Mesenchymal stem cell (in vitro differentiated cells and primary cell): ENCODE measurements at regions not wholly inside any gene's neighbourhood (a gene's known extent, or its start where the extent isn't known, plus 50 kb on each side); places are given as distances from the start of the nearest gene placed in this dataset.

Experiments used
- DNase-seq: peaks from one replicate; pipeline ENCODE4 v3.0.0-alpha.2; 2013
- H2AFZ ChIP-seq: one replicate; pipeline ENCODE4 v1.6.1; 2013; ENCODE audit warnings: low read depth, mild to moderate bottlenecking, control low read depth, inconsistent platforms, low read length, moderate library complexity
- H2AK5ac ChIP-seq: 2 replicates; pipeline ENCODE4 v1.6.1; 2013; ENCODE audit warnings: low read length, moderate library complexity, mild to moderate bottlenecking, inconsistent platforms; ENCODE audit not compliant: severe bottlenecking
- H2BK120ac ChIP-seq: one replicate; pipeline ENCODE4 v1.6.1; 2013; ENCODE audit warnings: low read depth, mild to moderate bottlenecking, inconsistent platforms, low read length, moderate library complexity
- H2BK12ac ChIP-seq, 2 experiments: one replicate each; pipeline ENCODE4 v1.6.1; 2013; ENCODE audit warnings: inconsistent platforms in 2 of 2, low read length in 2 of 2, mild to moderate bottlenecking in 2 of 2, moderate library complexity in 2 of 2, control low read depth in 1 of 2
- H2BK15ac ChIP-seq: one replicate; pipeline ENCODE4 v1.6.1; 2013; ENCODE audit warnings: mild to moderate bottlenecking, low read depth, inconsistent platforms; ENCODE audit not compliant: poor library complexity, severe bottlenecking
- H2BK5ac ChIP-seq: 2 replicates; pipeline ENCODE4 v1.6.1; 2013; ENCODE audit warnings: low read depth, mild to moderate bottlenecking, low read length, control low read depth, inconsistent platforms; ENCODE audit not compliant: poor library complexity, severe bottlenecking
- H3K14ac ChIP-seq, 2 experiments: one replicate each; pipeline ENCODE4 v1.6.1; 2013; ENCODE audit warnings: inconsistent platforms in 2 of 2, low read length in 2 of 2, control low read depth in 1 of 2, mild to moderate bottlenecking in 1 of 2, moderate library complexity in 1 of 2
- H3K18ac ChIP-seq, 2 experiments: one replicate each; pipeline ENCODE4 v1.6.1; 2013; ENCODE audit warnings: inconsistent platforms in 2 of 2, low read length in 2 of 2, control low read depth in 1 of 2, low read depth in 1 of 2, mild to moderate bottlenecking in 1 of 2
- H3K23ac ChIP-seq, 2 experiments: one replicate each; pipeline ENCODE4 v1.6.1; 2013; ENCODE audit warnings: inconsistent platforms in 2 of 2, low read length in 2 of 2, mild to moderate bottlenecking in 2 of 2, moderate library complexity in 2 of 2, control low read depth in 1 of 2
- H3K27ac ChIP-seq: 2 replicates; pipeline ENCODE4 v1.5.1; 2013; ENCODE audit warnings: mild to moderate bottlenecking, moderate library complexity, low read length, control low read depth, inconsistent platforms; ENCODE audit not compliant: poor library complexity, severe bottlenecking
- H3K27me3 ChIP-seq, 2 experiments: 2 replicates each; pipeline versions ENCODE4 v1.6.1 to v1.7.0; 2013; ENCODE audit warnings: low read length in 2 of 2, mild to moderate bottlenecking in 2 of 2, moderate library complexity in 2 of 2, control low read depth in 1 of 2, inconsistent platforms in 1 of 2; ENCODE audit not compliant: control insufficient read depth in 1 of 2, insufficient read depth in 1 of 2
- H3K36me3 ChIP-seq, 2 experiments: 2 replicates each; pipeline versions ENCODE4 v1.6.1 to v1.7.0; 2013; ENCODE audit warnings: low read length in 2 of 2, control low read depth in 1 of 2, inconsistent platforms in 1 of 2, low read depth in 1 of 2, mild to moderate bottlenecking in 1 of 2; ENCODE audit not compliant: insufficient read depth in 2 of 2, control insufficient read depth in 1 of 2
- H3K4ac ChIP-seq, 2 experiments: one replicate each; pipeline ENCODE4 v1.6.1; 2013; ENCODE audit warnings: inconsistent platforms in 2 of 2, low read length in 2 of 2, mild to moderate bottlenecking in 2 of 2, moderate library complexity in 2 of 2, control low read depth in 1 of 2, low read depth in 1 of 2
- H3K4me1 ChIP-seq: 2 replicates; pipeline ENCODE4 v1.6.1; 2013; ENCODE audit warnings: low read depth, low read length, control low read depth; ENCODE audit not compliant: control insufficient read depth, insufficient read depth
- H3K4me2 ChIP-seq: 2 replicates; pipeline ENCODE4 v1.6.1; 2013; ENCODE audit warnings: low read length, mild to moderate bottlenecking, inconsistent platforms; ENCODE audit not compliant: poor library complexity, severe bottlenecking
- H3K4me3 ChIP-seq, 2 experiments: 2 replicates each; pipeline versions ENCODE4 v1.5.1 to v1.7.0; 2013; ENCODE audit warnings: low read length in 2 of 2, mild to moderate bottlenecking in 2 of 2, control low read depth in 1 of 2, low read depth in 1 of 2; ENCODE audit not compliant: insufficient read depth in 1 of 2
- H3K79me1 ChIP-seq: replicated peaks from 2 replicates; pipeline ENCODE4 v1.6.1; 2013; ENCODE audit warnings: mild to moderate bottlenecking, control low read depth, low read length, inconsistent platforms; ENCODE audit not compliant: poor library complexity, severe bottlenecking
- H3K9ac ChIP-seq: 2 replicates; pipeline ENCODE4 v1.7.0; 2013; ENCODE audit warnings: mild to moderate bottlenecking, low read length, moderate library complexity
- H3K9me3 ChIP-seq: 2 replicates; pipeline ENCODE4 v1.7.0; 2013; ENCODE audit warnings: mild to moderate bottlenecking, low read length; ENCODE audit not compliant: control insufficient read depth
- H4K8ac ChIP-seq: one replicate; pipeline ENCODE4 v1.6.1; 2013; ENCODE audit warnings: inconsistent platforms, mild to moderate bottlenecking, low read length, moderate library complexity
- H4K91ac ChIP-seq: one replicate; pipeline ENCODE4 v1.6.1; 2013; ENCODE audit warnings: mild to moderate bottlenecking, low read length, inconsistent platforms
- WGBS: methylation state at CpG from one replicate; pipeline ENCODE4 v1.1.7; 2013; ENCODE audit warnings: mixed read lengths; 5-methylcytosine and 5-hydroxymethylcytosine counted together

DNA sequence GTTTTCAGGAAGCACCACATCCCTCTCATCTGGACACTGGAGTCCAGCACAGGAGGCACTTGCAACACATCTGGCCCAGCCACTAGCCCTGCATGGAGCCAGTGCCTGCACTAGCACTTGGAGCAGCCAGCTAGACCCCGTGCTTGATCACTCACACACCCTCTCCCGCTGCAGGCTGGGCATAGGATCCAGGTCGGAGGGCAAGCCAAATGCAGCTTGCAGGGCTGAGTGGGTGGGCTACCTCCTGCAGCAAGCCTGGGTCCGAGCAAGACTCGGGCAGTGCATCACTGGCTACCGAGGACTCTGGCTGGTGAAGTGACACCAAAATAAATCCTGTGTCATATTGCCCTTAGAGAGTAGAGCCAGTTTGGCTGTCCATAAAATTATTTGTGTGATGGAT, 1795.4 kb downstream of the LRRC4C start:
- H3K79me1 ChIP-seq: no peaks in the 10 kb centered on the region
- H3K23ac ChIP-seq: no peak overlapping the region
- 87% methylated on average over 6 of the region's 6 CpGs for WGBS
- H3K4me3 ChIP-seq: no peak overlapping the region
- no peak overlapping the region for H2BK5ac ChIP-seq
- H4K91ac ChIP-seq: no peak overlapping the region
- H4K8ac ChIP-seq: no peak overlapping the region
- H2AK5ac ChIP-seq: no peak overlapping the region
- H3K9me3 ChIP-seq: peaks cover 6% of the 10 kb centered on the region
- H2BK120ac ChIP-seq: no peak overlapping the region
- no peak overlapping the region for H2BK12ac ChIP-seq
- no peaks in the 10 kb centered on the region for H3K36me3 ChIP-seq
- no peak for DNase-seq
- H3K27ac ChIP-seq: no peak overlapping the region
- H3K4ac ChIP-seq: no peak overlapping the region
- H3K18ac ChIP-seq: no peak overlapping the region
- H3K4me2 ChIP-seq: no peak overlapping the region
- no peak overlapping the region for H3K9ac ChIP-seq
- H3K27me3 ChIP-seq: no peaks in the 10 kb centered on the region
- no peak overlapping the region for H3K14ac ChIP-seq
- H2BK15ac ChIP-seq: no peak overlapping the region
- H3K4me1 ChIP-seq: no peaks in the 10 kb centered on the region
- H2AFZ ChIP-seq: no peak overlapping the region

DNA sequence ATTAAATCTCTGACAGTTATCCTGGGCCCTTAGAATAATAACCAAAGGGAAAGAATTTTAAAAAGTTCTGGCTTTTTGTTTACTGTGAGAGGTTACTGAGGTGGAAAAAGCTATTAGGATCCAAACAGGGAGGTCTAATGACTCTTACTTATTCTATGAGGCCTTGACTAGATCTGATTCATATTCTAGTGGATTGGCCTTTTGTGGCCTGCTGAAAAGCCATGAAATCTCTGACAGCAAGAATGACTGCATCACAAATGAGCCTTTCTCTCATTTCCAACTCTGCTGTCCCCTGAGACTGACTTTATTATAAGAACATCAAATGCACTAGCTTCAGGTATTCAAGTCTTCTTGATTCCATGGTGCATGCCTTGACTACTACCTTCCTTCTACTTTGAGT, 1797.6 kb downstream of the LRRC4C start:
- Histone ChIP-seq H2BK120ac (no peak overlapping the region), H2AK5ac (no peak overlapping the region), H4K91ac (no peak overlapping the region), H3K14ac (no peak overlapping the region), H3K4me2 (no peak overlapping the region), H3K79me1 (no peaks in the 10 kb centered on the region), H4K8ac (no peak overlapping the region), H3K4ac (no peak overlapping the region), H3K18ac (no peak overlapping the region), H2BK5ac (no peak overlapping the region), H3K9ac (no peak overlapping the region), H3K27ac (no peak overlapping the region), H3K4me3 (no peak overlapping the region), H3K4me1 (no peaks in the 10 kb centered on the region), H3K23ac (no peak overlapping the region), H3K9me3 (peaks cover 6% of the 10 kb centered on the region), H2AFZ (no peak overlapping the region), H2BK15ac (no peak overlapping the region), H2BK12ac (no peak overlapping the region), H3K27me3 (no peaks in the 10 kb centered on the region), H3K36me3 (no peaks in the 10 kb centered on the region)
- DNase-seq: no peak

DNA sequence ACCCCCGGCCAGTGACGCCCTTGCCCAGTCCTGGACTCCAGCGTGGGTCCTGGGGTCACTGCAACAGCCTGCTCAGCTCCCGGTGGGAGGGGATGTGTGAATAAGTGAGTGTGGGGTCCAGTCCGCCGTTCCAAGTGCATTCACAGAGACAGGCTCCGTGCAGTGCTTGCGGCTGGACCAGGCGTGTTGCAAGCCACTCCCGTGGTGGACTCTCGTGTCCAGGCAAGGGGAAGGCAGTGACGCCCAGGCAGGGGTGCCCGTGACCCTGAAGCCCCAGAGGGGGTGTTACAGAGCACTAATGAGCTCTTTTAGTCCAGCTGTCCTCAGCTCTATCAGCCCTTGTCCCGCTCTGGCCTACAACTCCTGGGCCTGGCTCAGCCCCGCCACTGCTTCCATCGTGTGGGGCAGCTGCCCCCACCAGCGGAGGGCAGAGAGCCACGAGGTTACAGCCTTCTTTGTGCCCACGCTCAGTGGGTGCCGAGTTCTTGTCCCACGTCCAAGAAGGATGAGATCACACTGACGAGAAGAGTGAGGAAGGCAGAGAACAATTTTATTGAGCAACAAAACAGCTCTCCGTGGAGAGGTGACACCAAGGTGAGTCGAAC, 1807.5 kb downstream of the LRRC4C start:
- Histone ChIP-seq H4K8ac (no peak overlapping the region), H2AK5ac (no peak overlapping the region), H2BK15ac (no peak overlapping the region), H3K14ac (no peak overlapping the region), H3K4me2 (no peak overlapping the region), H2BK12ac (no peak overlapping the region), H3K4me3 (no peak overlapping the region), H4K91ac (no peak overlapping the region), H3K4me1 (no peaks in the 10 kb centered on the region), H3K27ac (no peak overlapping the region), H2AFZ (no peak overlapping the region), H3K36me3 (no peaks in the 10 kb centered on the region), H3K79me1 (no peaks in the 10 kb centered on the region), H3K9me3 (peaks cover 5% of the 10 kb centered on the region), H3K9ac (no peak overlapping the region), H2BK120ac (no peak overlapping the region), H3K4ac (no peak overlapping the region), H2BK5ac (no peak overlapping the region), H3K23ac (no peak overlapping the region), H3K18ac (no peak overlapping the region), H3K27me3 (no peaks in the 10 kb centered on the region)
- DNase-seq: no peak
- WGBS: 89% methylated on average over 24 of the region's 24 CpGs

DNA sequence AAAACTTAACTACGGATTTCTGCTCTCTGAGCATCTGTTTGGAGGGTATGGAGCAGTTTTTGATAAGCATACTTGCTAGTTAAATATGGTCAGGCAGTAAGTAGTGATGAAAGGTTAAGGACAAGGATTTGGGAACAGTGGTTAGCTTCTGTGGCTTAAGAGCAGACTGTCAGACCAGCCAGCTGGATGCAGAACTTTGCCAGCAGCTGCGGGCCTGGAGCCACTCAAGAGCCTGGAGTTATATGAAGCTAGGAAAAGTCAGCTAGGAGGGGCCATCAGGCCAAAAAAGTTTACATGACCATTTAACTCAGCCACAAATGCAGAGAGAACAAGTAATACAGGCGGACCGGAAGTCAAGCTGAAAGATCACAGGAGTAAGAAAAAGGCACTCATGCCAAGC, 1817.7 kb downstream of the LRRC4C start:
- H2BK15ac ChIP-seq: no peak overlapping the region
- H4K8ac ChIP-seq: no peak overlapping the region
- no peak overlapping the region for H2AFZ ChIP-seq
- no peak overlapping the region for H3K27ac ChIP-seq
- no peak overlapping the region for H2BK5ac ChIP-seq
- no peak overlapping the region for H4K91ac ChIP-seq
- H3K23ac ChIP-seq: no peak overlapping the region
- H3K4me3 ChIP-seq: no peak overlapping the region
- no peaks in the 10 kb centered on the region for H3K79me1 ChIP-seq
- no peak overlapping the region for H3K9ac ChIP-seq
- peak; percentile 22 for DNase-seq
- no peak overlapping the region for H2AK5ac ChIP-seq
- no peak overlapping the region for H3K18ac ChIP-seq
- no peaks in the 10 kb centered on the region for H3K27me3 ChIP-seq
- H3K36me3 ChIP-seq: no peaks in the 10 kb centered on the region
- H3K4me1 ChIP-seq: no peaks in the 10 kb centered on the region
- H3K14ac ChIP-seq: no peak overlapping the region
- H3K4ac ChIP-seq: no peak overlapping the region
- WGBS: 51% methylated on average over 4 of the region's 4 CpGs
- H2BK120ac ChIP-seq: no peak overlapping the region
- H3K4me2 ChIP-seq: no peak overlapping the region
- H2BK12ac ChIP-seq: no peak overlapping the region
- H3K9me3 ChIP-seq: no peaks in the 10 kb centered on the region
